T-helper 22 cell (primary cell): ENCODE measurements at regions not wholly inside any gene's neighbourhood (a gene's known extent, or its start where the extent isn't known, plus 50 kb on each side); places are given as distances from the start of the nearest gene placed in this dataset.

Experiments used
- DNase-seq: peaks from one replicate; pipeline ENCODE4 v3.0.0-alpha.2; 2020; ENCODE audit warnings: low read depth

- no peak for DNase-seq
Measured at GRCh38 chr6:168773788-168774187, 332.8 kb downstream of the SMOC2 start.

GRCh38 chr6:168765752-168766151 is 324.8 kb downstream of the SMOC2 start:
- DNase-seq, result no peak

GRCh38 chr6:168756009-168756634 is 315.1 kb downstream of the SMOC2 start:
- no peak for DNase-seq

DNA sequence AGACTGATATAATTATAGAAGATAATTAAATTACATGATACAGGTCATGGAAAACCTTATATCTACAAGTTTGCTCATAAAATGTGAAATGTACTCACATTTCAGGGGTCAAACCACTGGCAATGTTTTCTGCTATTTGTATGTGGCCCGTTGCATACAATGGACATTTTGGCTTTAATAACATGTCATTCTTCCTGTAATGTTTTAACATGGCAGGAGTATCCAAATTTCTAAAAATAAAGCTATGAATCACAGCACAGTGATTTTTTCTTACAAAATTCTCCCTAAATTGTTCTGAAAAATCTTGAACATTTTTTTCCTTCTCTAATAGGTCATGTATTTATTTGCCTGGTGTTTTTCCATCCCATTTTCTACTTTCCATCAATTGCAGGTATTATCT is 305.7 kb downstream of the SMOC2 start:
- DNase-seq, result no peak

DNA sequence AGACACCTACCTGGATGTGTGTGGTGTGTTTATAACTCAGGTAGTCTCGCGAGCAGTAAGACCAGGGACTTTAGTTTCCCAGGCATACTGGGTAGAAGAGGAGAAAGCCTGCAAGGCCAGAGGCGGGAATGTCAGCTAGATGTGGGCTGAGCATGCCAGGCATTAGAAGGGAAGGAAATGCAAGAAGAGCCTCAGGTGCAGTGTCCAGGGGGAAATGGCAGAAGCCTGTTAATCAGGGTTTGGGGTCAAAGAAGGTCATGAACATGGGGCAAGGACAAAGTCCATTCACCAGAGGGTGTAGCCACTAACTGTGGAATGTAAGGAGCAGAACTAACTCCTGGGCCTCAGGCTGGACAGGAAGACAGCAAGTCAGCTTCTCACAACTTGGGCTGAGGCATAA is 305.0 kb downstream of the SMOC2 start:
- no peak for DNase-seq

- DNase-seq, result no peak
Measured at GRCh38 chr6:168744861-168745260, 303.9 kb downstream of the SMOC2 start.

GRCh38 chr6:168741942-168742782 is 301.2 kb downstream of the SMOC2 start:
- no peak for DNase-seq

- DNase-seq, result no peak
Measured at GRCh38 chr6:168741305-168741704, 300.3 kb downstream of the SMOC2 start.

GRCh38 chr6:168739381-168739780 is 298.4 kb downstream of the SMOC2 start:
- DNase-seq, result no peak

DNA sequence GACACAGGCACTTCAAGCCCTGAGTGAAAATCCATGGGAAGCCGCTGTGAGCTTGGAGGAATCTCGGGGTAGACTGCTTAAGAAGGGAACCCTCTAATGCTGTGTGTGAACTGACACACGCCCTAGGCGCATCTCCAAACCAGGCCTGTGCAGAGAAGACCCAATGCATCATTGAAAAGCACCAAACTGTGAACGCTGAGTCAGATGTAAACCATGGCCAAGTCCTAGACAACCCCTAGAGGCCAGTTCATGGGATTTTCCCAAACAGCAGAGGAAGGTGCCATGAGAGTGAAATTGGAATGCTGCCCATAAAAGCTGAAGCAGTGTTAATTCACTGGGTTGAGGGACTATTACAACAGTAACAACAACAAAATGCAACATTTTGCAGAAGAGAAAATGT is 296.5 kb downstream of the SMOC2 start:
- no peak for DNase-seq

GRCh38 chr6:168737014-168737413 is 296.0 kb downstream of the SMOC2 start:
- no peak for DNase-seq

DNA sequence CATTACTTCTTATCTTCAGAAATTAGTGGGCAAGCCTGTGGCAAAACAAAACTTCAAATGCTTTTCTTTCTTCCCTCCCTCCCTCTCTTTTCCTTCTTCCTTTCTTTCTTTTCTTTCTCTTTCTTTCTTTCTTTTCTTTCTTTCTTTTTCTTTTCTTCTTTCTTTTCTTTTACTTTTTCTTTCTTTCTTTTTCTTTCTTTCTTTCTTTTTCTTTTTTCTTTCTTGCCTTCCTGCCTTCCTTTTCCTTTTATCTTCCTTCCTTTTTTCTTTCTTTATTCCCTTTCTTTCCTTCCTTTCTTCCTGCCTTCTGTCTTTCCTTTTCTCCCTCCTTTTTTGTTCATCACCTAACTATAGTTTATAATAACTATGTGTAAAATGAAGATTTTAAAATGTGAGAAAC is 295.1 kb downstream of the SMOC2 start:
- no peak for DNase-seq

DNA sequence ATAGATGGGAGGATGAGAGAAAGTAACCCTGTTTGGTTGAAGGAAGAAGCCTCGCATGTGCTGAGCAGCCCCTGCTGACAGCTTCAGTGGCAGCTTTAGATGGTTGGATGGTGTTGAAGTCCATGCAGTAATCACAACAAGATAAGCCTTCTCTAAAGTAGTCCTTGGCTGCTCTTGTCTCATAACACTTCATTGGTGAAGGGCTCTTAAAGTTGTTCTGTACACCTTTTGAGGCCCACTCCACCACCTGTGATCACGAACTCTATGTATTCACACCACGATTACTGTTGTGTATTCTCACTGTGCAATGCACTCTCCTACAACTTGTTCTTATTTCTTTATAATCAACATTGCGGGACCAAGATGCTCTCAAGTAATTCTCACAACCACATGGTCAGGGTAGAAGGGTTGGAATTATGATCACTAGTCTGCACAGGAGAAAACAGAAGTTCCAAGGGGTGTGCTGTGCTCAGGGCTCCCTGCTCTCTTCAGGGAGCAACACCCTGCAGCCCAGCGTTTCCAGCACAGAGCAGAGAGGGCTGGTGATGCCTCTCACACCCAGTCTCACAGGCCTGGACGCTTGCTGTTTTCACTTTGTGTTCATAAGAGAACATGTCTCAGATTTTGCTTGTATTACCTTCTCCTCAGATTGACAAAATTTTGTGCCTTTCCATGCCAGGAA is 294.4 kb downstream of the SMOC2 start:
- no peak for DNase-seq

- DNase-seq, result no peak
Measured at GRCh38 chr6:168734523-168734922, 293.5 kb downstream of the SMOC2 start.

GRCh38 chr6:168732676-168733075 is 291.7 kb downstream of the SMOC2 start:
- DNase-seq, result no peak

DNA sequence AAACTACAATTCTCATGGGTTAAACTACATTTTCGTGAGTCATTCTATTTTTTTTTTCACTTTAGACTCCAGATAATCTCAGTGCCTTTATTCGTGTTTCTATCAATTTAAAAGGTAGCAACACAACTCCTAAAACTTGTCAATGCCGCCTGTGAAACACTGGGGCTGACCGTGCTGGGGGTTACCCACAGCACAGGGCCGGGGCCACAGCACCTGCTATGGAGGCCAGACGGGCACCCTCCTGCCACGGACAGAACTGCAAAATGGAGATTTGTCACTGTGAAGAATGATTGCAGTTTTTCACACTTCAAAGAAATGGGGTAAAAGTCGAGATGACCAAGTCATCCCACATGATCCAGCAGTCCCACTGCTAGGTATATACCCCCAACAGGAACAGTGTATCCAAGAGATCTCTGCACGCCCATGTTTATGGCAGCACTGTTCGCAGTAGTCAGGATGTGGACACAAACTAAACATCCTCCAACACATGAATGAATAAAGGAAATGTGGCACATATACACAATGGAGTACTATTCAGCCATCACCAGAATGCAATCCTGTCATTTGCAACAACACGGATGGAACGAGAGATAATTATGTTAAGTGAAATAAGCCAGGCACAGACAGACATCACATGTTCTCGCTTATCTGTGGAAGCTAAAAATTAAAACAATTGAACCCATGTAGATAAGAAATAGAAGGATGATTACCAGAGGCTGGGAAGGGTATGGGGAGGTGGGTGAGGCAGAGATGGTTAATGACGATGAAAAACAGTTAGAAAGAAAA is 290.1 kb downstream of the SMOC2 start:
- DNase-seq, result no peak

DNA sequence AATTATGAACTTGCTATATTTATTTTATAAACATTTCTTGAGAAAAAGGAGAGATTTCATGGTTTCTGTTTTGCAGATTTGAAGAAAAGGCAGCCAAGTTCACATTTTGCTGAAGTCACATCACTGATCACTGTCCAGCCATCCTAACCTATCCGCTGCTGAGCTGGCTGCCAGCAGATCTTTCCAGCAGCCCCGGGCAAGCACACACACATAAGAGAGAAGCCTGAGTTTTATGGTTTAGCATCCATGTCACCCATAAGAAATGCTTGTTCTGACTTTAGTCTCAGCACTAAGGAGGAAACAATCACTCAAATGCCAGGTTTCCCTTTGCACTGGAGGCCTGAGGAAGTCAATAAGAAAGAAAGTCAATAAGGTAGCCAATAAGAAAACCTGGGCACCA is 287.1 kb downstream of the SMOC2 start:
- no peak for DNase-seq

DNA sequence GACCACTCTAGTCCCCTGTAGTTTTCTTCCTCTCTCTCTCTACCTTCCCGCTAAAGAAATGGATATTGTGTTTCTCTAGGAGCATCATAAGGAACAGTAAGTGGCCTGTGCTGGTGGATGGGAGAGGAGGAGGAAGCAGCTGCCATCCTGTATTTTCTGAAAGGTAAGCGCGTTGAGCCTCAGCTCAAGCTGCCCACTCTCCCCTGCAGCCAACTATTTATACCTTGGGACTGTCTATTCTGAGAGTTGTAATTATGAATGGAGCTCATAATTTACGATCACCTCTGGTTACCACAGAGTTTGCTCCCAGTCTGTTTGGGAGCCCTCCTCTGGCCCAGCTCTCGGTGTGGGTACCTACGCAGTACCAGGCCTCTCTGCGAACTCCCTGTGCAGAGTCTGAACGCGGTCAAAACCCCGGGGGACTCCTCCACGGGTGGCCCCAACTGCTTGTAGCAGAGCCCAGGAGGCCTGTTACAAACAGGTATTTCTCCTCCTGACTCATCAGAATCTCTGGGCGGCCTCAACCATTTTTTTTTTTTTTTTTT is 285.4 kb downstream of the SMOC2 start:
- DNase-seq, result no peak

GRCh38 chr6:168725802-168726201 is 284.8 kb downstream of the SMOC2 start:
- DNase-seq, result no peak

GRCh38 chr6:168724669-168725570 is 283.9 kb downstream of the SMOC2 start:
- no peak for DNase-seq

- DNase-seq, result no peak
Measured at GRCh38 chr6:168724033-168724432, 283.0 kb downstream of the SMOC2 start.
